ENCODE measurements at regions not wholly inside any gene's neighbourhood (a gene's known extent, or its start where the extent isn't known, plus 50 kb on each side); places are given as distances from the start of the nearest gene placed in this dataset.

DNA sequence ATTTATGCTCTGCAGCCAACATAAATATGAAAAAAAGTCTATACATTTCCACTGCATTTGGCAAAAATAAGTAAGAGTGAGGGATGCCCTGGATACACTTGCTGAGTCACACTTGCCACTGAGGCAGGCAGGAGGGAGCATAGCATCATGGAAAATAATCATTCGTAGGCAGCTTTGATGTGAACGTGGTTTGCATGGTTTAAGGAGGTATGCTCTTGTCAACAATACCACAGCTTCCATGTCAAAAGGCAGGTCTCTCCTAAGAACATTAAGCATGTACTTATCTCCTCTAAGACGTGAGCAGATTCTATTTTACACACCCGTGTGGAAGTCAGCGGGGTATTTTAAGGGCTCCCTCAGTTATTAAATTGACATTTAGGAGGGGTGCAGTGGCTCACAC lies 89.2 kb upstream of the WDR11 start:
- TF ChIP-seq POLR2AphosphoS5 (IDR thresholded peaks at IDR 0.05) (no peak), POLR2A (IDR thresholded peaks at IDR 0.05; ENCODE audit: low read depth) (no peak)

All from esophagus muscularis mucosa (tissue), 2 donors.